Type B pancreatic cell (in vitro differentiated cells): ENCODE measurements at regions not wholly inside any gene's neighbourhood (a gene's known extent, or its start where the extent isn't known, plus 50 kb on each side); places are given as distances from the start of the nearest gene placed in this dataset.

Experiments used
- DNase-seq: peaks from one replicate; pipeline ENCODE4 v3.0.0; 2021; ENCODE audit warnings: mixed read lengths; ENCODE audit not compliant: unreplicated experiment; ENCODE audit errors: extremely low spot score
- H3K27ac Mint-ChIP-seq: 2 replicates; pipeline ENCODE4 v1.8.0; 2021; ENCODE audit warnings: mild to moderate bottlenecking, mixed read lengths
- H3K27me3 Mint-ChIP-seq: 2 replicates; pipeline ENCODE4 v1.8.0; 2021; ENCODE audit warnings: mixed read lengths
- H3K36me3 Mint-ChIP-seq: 2 replicates; pipeline ENCODE4 v1.8.0; 2021; ENCODE audit warnings: mixed read lengths
- H3K4me1 Mint-ChIP-seq: one replicate; pipeline ENCODE4 v1.8.0; 2021; ENCODE audit warnings: mixed read lengths; ENCODE audit not compliant: unreplicated experiment
- H3K4me3 Mint-ChIP-seq: 2 replicates; pipeline ENCODE4 v1.8.0; 2021; ENCODE audit warnings: mild to moderate bottlenecking, mixed read lengths
- H3K9me3 Mint-ChIP-seq: 2 replicates; pipeline ENCODE4 v1.8.0; 2021; ENCODE audit warnings: mixed read lengths
- CTCF ChIP-seq: fragments of 200-600 bp; sonication (generic); conservative IDR thresholded peaks from 2 replicates; pipeline ENCODE4 v1.5.0; 2021; ENCODE audit warnings: antibody characterized with exemption, mild to moderate bottlenecking

DNA sequence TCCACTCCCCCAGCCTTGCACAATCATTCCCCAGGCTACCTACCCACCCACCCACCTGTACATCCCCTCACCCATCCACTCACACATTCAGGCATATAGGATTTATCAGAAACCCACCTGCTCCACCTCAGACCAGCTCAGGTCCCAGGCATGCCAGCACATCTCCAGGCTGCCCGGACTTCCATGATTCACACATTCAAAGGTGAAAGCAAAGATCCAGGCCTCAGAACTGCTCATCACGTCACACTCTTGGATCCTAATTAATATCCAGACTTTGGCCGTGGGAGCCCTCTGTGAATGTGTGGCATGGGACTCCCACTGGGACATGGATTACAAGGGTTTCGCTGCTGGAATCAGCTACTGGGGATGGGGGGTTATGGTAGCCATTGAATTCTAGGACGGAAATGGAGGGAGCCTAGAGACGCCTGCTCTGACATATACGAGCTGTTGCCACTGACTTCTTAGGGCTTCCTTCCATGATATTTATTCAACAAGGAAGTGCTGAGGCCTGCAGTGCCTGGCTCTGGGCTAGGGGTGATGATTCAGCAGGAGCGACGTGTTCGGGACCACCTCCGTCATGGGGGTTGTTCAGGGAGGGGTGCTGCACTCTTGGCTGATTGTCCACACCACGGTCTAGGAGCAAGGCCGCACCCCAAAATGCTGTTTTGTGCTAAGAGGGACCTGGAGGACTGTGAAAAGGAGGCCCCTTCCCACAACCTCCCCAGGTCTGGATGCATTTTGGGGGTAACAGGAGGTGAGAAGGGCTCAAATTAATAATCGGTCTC, 56.9 kb upstream of the ADRA2C start:
- TF ChIP-seq CTCF, result no peak
- Mint-ChIP-seq H3K27ac (no peak overlapping the region), H3K9me3 (no peaks in the 10 kb centered on the region), H3K4me1 (peaks cover 13% of the 10 kb centered on the region), H3K36me3 (no peaks in the 10 kb centered on the region), H3K27me3 (peaks cover 21% of the 10 kb centered on the region), H3K4me3 (no peak overlapping the region)
- DNase-seq, result no peak

DNA sequence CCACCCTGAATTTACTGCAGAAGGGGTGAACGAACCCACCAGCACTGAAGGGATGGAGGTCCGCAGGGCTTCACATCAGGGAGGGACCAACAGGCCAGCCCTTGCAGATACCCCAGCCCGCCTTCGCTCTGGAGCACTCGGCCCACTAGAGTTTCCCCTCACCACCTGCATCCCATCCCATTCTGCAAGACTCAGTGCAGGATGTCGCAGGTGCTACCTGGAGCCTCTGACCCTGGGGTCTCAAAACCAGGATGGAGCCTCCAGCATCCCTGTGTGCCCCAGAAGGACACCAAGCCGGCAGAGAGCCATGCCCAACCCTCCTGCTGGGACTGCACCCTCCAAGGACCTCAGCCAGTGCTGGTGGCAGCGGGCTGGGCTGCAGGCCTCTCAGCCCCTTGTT, 57.6 kb upstream of the ADRA2C start:
- no peak for DNase-seq
- Mint-ChIP-seq H3K27me3 (peaks cover 26% of the 10 kb centered on the region), H3K4me1 (peaks cover 17% of the 10 kb centered on the region), H3K9me3 (no peaks in the 10 kb centered on the region), H3K27ac (no peak overlapping the region), H3K4me3 (no peak overlapping the region), H3K36me3 (no peaks in the 10 kb centered on the region)
- no peak for TF ChIP-seq CTCF

DNA sequence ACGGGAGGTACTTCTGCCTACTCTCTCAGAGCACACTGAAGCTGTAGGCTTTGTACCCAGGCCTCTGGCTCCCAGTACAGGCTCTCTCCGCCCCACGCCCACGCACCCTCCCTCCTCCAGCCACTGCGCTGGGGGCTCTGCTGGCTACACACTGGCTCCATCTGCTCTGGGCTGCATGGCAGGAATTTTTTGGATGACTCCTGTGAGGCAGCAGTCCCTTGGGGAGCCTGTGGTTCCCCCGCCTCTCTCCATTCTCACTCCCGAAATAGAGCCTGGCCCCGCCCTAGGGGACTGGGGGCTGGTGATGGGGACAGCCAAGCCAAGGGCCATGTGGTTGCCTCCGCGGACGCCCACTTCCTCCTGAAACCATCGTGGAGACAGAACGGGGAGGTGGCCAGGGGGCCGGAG, 58.1 kb upstream of the ADRA2C start:
- Mint-ChIP-seq H3K4me1 (peaks cover 20% of the 10 kb centered on the region), H3K27me3 (peaks cover 23% of the 10 kb centered on the region), H3K36me3 (no peaks in the 10 kb centered on the region), H3K9me3 (no peaks in the 10 kb centered on the region), H3K27ac (no peak overlapping the region), H3K4me3 (no peak overlapping the region)
- TF ChIP-seq CTCF, result no peak
- DNase-seq, result no peak

- Mint-ChIP-seq H3K4me3 (peak overlapping the region; percentile 36), H3K27me3 (peaks cover 23% of the 10 kb centered on the region), H3K27ac (no peak overlapping the region), H3K36me3 (no peaks in the 10 kb centered on the region), H3K4me1 (peaks cover 20% of the 10 kb centered on the region), H3K9me3 (no peaks in the 10 kb centered on the region)
- TF ChIP-seq CTCF, result no peak
- DNase-seq, result no peak
Observed at GRCh38 chr4:3707423-3708102, 58.6 kb upstream of the ADRA2C start.

GRCh38 chr4:3706565-3707422, 59.4 kb upstream of the ADRA2C start:
- DNase-seq, result no peak
- Mint-ChIP-seq H3K36me3 (no peaks in the 10 kb centered on the region), H3K4me1 (peaks cover 20% of the 10 kb centered on the region), H3K4me3 (no peak overlapping the region), H3K9me3 (no peaks in the 10 kb centered on the region), H3K27ac (no peak overlapping the region), H3K27me3 (peaks cover 23% of the 10 kb centered on the region)
- no peak for TF ChIP-seq CTCF
